Erythroblast (primary cell): ENCODE measurements at regions not wholly inside any gene's neighbourhood (a gene's known extent, or its start where the extent isn't known, plus 50 kb on each side); places are given as distances from the start of the nearest gene placed in this dataset.

Experiments
- GATA1 ChIP-seq: IDR thresholded peaks from 2 replicates; pipeline ENCODE4 v1.6.1; 2011; ENCODE audit warnings: low read depth, mild to moderate bottlenecking, control low read depth, low read length, moderate library complexity
- POLR2A ChIP-seq: IDR thresholded peaks from 2 replicates; pipeline ENCODE4 v1.6.1; 2011; ENCODE audit warnings: mild to moderate bottlenecking, low read length

DNA sequence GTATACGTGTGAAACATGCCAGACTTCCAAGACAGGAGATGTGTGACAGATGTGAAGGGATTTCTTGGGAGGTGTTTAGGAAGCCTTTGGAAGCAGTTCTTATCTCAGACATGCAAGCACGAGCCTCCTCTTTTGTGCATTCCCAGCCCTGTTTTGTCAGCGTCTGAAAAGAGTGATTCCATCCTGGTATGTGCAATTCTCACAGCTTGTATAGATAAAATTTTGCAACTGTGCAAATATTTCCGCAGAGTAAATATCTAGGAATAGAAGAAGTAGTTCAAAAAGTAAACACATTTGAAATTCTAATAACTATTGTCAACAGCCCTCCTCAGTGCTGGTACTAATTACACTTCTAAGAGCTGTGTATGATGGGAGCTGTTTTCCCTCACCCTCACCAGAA, 72.3 kb upstream of the C1QTNF9B start:
- TF ChIP-seq POLR2A, result no peak
- no peak for TF ChIP-seq GATA1
